ENCODE measurements at regions not wholly inside any gene's neighbourhood (a gene's known extent, or its start where the extent isn't known, plus 50 kb on each side); places are given as distances from the start of the nearest gene placed in this dataset.

GRCh38 chr12:29907461-29907860 lies 123.7 kb upstream of the TMTC1 start:
- DNase-seq, result no peak
- no peaks in the 10 kb centered on the region for H4K20me1 ChIP-seq (ENCODE audit: insufficient read depth, low read length)
- Mint-ChIP-seq H3K27me3 (ENCODE audit: low read depth in 3 of 3) (peaks cover 0 to 1% (median 0%) of the 10 kb centered on the region in 3 donors), H3K36me3 (no peaks in the 10 kb centered on the region), H3K4me3 (no peak overlapping the region), H3K9me3 (peaks cover 6 to 21% (median 11%) of the 10 kb centered on the region in 7 donors), H3K27ac (no peak overlapping the region), H3K4me1 (no peaks in the 10 kb centered on the region)
- H3K9ac ChIP-seq (ENCODE audit: insufficient read depth, low read length, poor library complexity, severe bottlenecking), result no peak overlapping the region
- 100% methylated on average over 1 of the region's 4 CpGs for WGBS (ENCODE audit: insufficient coverage)
- peaks cover 5 to 10% of the 10 kb centered on the region in 2 donors for H3K9me3 ChIP-seq (replicated peaks in 1 of 2; ENCODE audit: control insufficient read depth in 1 of 2, insufficient read depth in 1 of 2, low read length in 2 of 2)
- H3K79me2 ChIP-seq (ENCODE audit: insufficient read depth, low read length), result no peaks in the 10 kb centered on the region
- H3K4me1 ChIP-seq (ENCODE audit: control insufficient read depth in 1 of 2, insufficient read depth in 2 of 2, low read length in 2 of 2), result no peaks in the 10 kb centered on the region
- no peaks in the 10 kb centered on the region for H3K27me3 ChIP-seq (ENCODE audit: control insufficient read depth in 2 of 2, insufficient read depth in 2 of 2, low read length in 2 of 2)
- no peak for TF ChIP-seq CTCF (IDR thresholded peaks at IDR 0.05)
- no peak overlapping the region for H2AFZ ChIP-seq (ENCODE audit: insufficient read depth, low read depth, low read length, poor library complexity, severe bottlenecking)
- intact Hi-C loops (cut with micrococcal nuclease), result no loop called here
- H3K4me2 ChIP-seq (replicated peaks; ENCODE audit: extremely low read depth, low read length, poor library complexity, severe bottlenecking), result no peak overlapping the region
- H3K4me3 ChIP-seq (replicated peaks in 1 of 3; ENCODE audit: low read depth in 2 of 3, low read length in 3 of 3), result no peak overlapping the region
- H3K36me3 ChIP-seq (replicated peaks in 1 of 2; ENCODE audit: control insufficient read depth in 1 of 2, insufficient read depth in 2 of 2, low read length in 2 of 2), result no peaks in the 10 kb centered on the region
- H3K27ac ChIP-seq (ENCODE audit: low read depth in 1 of 2, low read length in 2 of 2), result no peak overlapping the region

- H3K27me3 ChIP-seq (ENCODE audit: control insufficient read depth in 2 of 2, insufficient read depth in 2 of 2, low read length in 2 of 2), result no peaks in the 10 kb centered on the region
- no peaks in the 10 kb centered on the region for H3K9me3 ChIP-seq (replicated peaks in 1 of 2; ENCODE audit: control insufficient read depth in 1 of 2, insufficient read depth in 1 of 2, low read length in 2 of 2)
- no peaks in the 10 kb centered on the region for H3K27me3 Mint-ChIP-seq (ENCODE audit: low read depth in 3 of 3)
- no peaks in the 10 kb centered on the region for H3K36me3 Mint-ChIP-seq
- intact Hi-C loops (cut with micrococcal nuclease), result no loop called here
- no peak for DNase-seq
- H3K4me3 ChIP-seq (replicated peaks in 1 of 3; ENCODE audit: low read depth in 2 of 3, low read length in 3 of 3), result no peak overlapping the region
- peaks cover 0 to 2% (median 0%) of the 10 kb centered on the region in 7 donors for H3K9me3 Mint-ChIP-seq
- H3K4me2 ChIP-seq (replicated peaks; ENCODE audit: extremely low read depth, low read length, poor library complexity, severe bottlenecking), result no peak overlapping the region
- no CpG with 5 or more reads among the region's 2 CpGs for WGBS (ENCODE audit: insufficient coverage)
- no peaks in the 10 kb centered on the region for H4K20me1 ChIP-seq (ENCODE audit: insufficient read depth, low read length)
- no peaks in the 10 kb centered on the region for H3K4me1 ChIP-seq (ENCODE audit: control insufficient read depth in 1 of 2, insufficient read depth in 2 of 2, low read length in 2 of 2)
- no peak overlapping the region for H2AFZ ChIP-seq (ENCODE audit: insufficient read depth, low read depth, low read length, poor library complexity, severe bottlenecking)
- no peak overlapping the region for H3K4me3 Mint-ChIP-seq
- no peak overlapping the region for H3K9ac ChIP-seq (ENCODE audit: insufficient read depth, low read length, poor library complexity, severe bottlenecking)
- H3K79me2 ChIP-seq (ENCODE audit: insufficient read depth, low read length), result no peaks in the 10 kb centered on the region
- no peaks in the 10 kb centered on the region for H3K4me1 Mint-ChIP-seq
- H3K27ac ChIP-seq (ENCODE audit: low read depth in 1 of 2, low read length in 2 of 2), result no peak overlapping the region
- TF ChIP-seq CTCF (IDR thresholded peaks at IDR 0.05), result no peak
- H3K27ac Mint-ChIP-seq, result no peak overlapping the region
- H3K36me3 ChIP-seq (replicated peaks in 1 of 2; ENCODE audit: control insufficient read depth in 1 of 2, insufficient read depth in 2 of 2, low read length in 2 of 2), result no peaks in the 10 kb centered on the region
Measured at GRCh38 chr12:29902043-29902442, 118.3 kb upstream of the TMTC1 start.
